HG03135 (cell line): ENCODE measurements at regions not wholly inside any gene's neighbourhood (a gene's known extent, or its start where the extent isn't known, plus 50 kb on each side); places are given as distances from the start of the nearest gene placed in this dataset.
"Not testable (repeated sequence)": the region's sequence is repeated elsewhere in the genome, so short reads cannot be mapped to it uniquely, and the experiment has no call there.

ENCODE experiments used
- ATAC-seq: cut with Tn5 transposase; IDR thresholded peaks from one replicate; pipeline ENCODE4 v1.9.1; 2021; ENCODE audit warnings: mild to moderate bottlenecking, moderate library complexity; ENCODE audit not compliant: unreplicated experiment

DNA sequence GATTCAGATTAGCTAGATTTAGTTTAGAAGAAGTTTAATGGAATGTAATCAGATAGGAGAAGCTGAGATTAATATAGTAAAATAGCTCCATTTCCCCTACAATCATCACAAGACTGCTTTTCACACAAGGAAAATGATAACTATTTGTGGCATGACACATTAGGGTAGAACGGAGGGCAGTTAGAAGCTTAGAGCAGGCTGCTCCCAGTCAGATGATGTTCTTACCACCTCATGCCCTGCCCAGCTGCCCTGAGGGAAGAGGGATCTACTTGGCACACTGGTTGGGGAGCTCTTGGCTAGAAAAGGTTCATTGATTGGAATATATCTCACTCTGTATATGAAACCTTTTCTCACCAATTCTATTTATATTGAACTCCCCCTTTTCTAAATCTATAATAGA is 180.7 kb upstream of the IL15 start:
- ATAC-seq = no peak

DNA sequence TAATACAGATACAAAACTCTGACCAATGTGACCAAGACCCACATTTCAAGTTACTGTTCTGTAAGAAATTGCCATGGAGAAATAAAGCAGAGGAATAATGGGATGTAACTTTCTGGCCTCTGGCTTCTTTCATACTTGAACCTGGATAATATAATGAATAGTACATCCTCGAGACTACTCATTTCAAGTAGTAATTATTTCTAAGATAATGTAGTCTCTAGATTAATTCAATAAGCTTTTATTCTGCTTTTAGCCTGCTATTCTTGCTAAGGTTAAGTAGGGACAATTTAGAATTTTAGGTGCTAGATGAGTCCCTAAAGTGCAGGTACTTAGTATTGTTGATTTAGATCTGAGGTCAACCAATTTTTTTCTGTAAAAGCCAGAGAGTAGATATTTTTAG is 178.7 kb upstream of the IL15 start:
- ATAC-seq = no peak

DNA sequence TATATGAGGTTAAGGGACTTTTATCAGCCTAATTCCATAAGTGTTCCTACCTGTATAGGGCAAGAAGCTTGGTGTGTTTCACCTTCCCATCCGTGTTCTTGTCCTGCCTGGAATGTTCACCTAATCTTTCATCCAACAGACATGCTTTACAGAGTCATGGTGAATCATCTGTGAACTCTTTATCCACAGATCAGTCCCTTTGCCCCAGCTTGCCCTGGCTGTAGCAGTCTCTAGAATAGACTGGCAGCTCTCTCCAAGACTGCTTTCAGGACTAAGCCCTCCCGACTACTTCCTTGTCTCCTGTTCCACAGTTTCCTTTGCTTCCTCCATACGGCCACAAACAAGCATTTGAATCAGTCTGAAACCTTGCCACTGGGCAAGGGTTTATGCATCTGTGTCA is 177.9 kb upstream of the IL15 start:
- no peak for ATAC-seq

DNA sequence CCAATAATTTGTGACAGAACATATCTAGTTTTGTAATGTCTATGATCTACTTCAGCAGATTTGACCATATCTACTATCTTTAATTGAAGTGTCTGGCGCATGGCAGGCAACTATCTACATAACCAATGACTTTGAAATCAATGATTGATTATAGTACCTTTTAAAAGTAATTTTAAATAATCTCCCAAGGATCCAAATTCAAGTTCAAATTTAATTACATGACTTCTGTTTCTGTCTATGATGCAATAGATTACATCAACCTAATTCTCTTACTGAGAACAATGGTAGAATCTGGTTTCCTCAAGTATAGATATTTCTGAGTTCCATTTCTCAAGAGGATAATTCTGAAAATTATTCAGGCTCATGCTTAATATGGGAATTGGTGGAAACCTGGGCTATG is 177.4 kb upstream of the IL15 start:
- ATAC-seq = no peak

DNA sequence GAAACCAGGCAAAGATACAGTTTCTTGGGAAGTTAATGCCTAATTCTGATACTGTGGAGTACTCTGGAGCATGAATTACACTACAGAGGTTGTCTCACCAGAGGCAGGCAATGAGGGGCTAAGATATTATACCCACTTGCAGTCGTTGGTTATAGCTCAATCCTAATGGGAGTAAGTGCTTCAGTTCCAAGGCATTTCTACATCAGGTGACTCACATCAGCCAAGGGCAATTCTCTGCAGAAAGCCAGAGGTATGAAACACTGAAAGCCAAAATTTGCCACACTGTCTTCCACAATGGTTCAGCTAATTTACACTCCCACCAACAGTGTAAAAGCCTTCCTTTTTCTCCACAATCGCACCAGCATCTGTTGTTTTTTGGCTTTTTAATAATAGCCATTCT is 174.0 kb upstream of the IL15 start:
- ATAC-seq = no peak

DNA sequence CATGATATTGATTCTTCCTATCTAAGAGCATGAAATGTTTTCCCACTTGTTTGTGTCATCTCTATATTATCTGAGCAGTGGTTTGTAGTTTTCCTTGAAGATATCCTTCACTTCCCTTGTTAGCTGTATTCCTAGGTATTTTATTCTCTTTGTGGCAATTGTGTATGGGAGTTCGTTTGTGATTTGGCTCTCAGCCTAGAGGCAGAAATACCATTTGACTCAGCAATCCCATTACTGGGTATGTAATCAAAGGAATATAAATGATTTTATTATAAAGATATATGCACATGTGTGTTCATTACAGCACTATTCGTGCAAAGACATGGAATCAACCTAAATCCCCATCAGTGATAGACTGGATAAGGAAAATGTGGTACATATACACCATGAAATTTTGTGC is 172.7 kb upstream of the IL15 start:
- no peak for ATAC-seq

DNA sequence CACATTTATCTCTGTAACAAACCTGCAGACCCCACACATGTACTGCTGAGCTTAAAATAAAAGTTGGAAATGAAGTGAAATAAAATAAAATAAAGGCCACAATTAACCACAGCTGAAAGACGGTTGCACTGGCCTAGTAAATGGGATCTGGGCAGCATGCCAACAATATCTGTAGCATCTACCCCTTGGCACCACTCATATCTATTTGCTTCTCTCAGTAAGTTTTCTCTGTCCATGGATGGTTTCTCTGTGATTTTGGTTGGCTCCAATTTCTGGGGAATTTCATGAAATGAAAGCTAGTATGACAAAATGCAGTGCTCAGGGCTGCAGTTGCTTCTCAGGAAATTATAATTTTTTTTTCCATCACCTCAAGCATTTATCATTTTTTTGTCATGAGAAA is 172.0 kb upstream of the IL15 start:
- ATAC-seq = no peak

DNA sequence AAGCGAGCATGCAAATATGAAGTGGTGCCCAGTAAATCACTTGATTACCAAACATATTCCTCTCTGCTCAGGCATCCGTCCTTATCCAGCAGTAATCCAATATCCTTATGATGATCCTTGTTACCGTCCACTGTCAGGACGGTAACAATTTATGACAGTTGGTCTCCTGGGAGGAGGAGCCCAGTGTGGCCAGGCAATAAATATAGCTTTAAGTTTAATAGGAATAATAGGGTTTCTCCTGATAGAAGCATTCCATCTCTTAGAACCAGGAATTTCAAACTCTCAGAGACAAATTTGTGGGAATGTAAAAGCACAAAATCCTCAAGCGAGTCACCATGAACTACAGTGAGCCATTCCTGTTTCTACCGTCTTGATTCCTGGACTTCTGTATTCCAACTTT is 171.2 kb upstream of the IL15 start:
- ATAC-seq = no peak

DNA sequence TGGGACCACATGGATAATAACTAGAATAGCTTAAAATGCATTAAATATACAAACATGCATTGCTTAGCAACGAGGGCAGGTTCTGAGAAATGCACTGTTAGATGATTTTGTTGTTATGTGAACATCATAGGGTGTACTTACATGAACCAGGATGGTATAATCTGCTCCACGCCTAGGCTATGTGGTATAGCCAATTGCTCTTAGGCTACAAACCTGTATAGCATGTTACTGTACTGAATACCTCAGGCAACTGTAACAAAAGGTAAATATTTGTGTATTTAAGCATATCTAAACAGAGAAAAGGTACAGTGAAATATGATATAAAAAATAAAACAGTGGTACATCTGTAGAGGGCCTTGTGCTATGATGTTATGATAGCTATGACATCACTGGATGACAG is 169.2 kb upstream of the IL15 start:
- no peak for ATAC-seq

DNA sequence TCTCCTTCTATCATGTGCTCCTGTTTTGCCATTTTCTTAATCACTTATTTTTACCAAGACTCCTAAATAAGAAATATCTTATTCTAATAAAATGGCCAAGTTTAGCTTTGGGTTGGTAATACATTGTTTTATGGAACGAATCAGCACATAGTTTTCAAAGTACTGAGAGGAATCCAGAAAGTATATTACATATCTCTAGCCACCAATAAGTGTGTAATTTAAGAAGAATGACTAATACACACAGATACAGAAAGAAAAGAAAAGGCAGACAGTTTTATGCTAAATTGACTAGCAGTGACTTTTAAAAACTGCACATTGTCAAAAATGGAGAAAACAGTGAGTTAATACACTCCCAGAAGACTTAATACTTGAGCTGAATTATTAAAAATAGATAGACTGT is 167.0 kb upstream of the IL15 start:
- no peak for ATAC-seq

DNA sequence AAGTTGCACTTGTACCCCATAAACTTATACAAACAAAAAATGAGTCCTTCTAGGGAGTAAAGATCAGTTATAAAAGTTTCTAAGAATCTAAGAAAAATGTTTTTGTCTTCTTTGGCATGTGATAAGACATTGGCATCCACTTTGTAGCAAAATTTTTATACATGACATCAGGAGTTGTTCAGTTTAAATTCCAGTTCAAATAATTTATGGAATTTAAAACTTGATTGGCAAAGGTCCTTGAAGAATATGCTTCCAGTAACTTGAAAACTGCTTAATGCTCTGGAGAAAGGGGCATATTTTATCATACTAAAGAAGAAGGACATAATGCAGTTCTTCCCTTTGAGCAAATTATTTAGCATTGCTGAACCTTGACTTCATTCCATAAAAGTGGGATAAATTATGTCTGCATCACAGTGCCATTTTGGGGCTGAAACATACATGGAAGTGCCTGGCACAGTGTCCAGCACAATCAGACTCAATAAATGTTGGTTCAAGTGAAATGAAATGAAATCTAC is 163.3 kb upstream of the IL15 start:
- no peak for ATAC-seq

DNA sequence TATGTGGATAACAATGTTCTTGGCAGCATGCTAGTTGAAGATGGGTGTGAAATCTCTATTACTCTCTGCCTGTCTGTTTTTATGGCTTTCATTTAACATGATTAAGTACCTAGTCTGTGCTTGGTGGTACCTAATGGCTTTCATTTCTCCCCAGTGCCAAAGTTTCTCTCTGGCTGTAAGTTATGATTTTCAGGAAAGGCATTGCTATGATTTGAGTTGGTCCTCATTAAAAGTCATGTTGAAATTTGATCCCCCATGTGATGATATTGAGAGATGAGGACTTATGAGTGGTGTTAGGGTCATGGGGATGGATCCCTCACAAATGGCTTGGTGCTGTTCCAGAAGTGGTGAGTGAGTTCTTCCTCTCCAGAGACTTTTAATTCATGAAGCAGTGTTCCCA is 162.4 kb upstream of the IL15 start:
- ATAC-seq = no peak

DNA sequence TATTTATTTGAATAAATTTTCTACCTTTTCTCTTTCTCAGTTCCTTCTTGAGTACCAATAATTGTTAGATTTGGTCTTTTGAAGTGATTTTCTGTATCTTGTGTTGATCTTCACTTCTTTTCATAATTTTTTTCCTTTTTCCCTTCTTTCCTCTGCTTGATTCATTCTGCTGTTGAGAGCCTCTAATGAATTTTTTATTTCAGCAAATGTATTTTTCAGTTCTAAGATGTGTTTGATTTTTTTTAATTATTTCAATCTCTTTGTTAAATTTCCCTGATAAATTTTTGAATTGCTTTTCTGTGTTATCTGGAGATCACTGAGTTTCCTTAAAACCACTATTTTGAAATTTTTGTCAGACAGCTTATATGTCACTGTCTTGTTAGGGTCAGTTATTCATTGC is 155.4 kb upstream of the IL15 start:
- no peak for ATAC-seq

DNA sequence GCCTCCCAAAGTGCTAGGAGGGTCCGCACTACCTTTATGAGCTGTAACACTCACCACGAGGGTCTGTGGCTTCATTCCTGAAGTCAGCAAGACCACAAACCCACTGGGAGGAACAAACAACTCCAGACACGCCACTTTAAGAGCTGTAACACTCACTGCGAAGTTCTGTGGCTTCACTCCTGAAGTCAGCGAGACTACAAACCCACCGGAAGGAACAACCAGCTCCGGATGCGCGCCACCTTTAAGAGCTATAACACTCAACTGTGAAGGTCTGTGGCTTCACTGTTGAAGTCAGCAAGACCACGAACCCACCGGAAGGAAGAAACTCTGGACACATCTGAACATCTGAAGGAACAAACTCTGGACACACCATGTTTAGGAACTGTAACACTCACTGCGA is 152.1 kb upstream of the IL15 start:
- not testable (repeated sequence) for ATAC-seq

DNA sequence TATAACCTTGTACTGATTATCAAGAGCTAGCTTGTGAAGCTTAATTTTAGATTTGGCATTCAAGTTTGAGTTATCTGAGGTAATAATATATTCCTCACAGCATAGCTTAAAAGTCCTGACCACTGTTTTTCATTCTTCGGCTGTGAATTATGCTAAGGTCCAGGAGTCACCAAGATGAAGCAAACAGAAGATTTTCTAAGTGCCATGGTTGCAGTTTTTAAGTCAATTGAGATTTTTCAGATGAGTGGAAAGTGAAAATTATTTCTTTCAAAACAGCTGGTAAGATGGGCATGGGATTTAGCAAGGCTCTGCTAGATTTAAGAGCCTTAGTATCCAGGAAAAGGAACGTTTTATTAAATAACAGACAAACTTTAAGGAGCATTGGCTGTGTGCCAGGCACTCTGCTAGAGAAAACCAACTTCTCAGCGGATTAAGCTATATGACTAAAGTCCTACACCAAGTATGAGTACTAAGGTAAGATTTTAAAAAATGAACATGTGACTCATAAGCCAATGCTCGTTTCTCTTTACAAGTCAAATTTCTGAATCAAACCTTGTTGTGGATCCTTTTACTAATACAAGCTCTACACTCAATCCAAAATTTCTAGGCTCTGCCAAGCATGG is 149.9 kb upstream of the IL15 start:
- ATAC-seq = no peak

DNA sequence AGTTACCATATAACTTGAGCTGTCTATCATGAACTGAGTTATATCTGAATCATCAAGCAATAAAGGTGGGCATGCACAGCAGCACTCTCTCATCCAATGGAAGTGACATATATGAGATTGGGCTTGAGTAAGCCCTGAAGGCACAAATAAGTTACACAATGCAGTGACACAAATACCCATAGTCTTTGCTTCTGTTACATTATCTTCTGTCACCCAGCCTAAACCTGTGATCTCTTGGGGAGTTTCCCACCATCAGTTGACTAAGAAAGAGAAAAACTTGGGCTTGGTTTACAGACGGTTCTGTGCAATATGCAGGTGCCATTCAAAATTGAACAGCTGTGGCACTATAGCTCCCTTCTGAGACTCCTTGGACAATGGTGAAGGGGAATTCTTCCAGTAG is 138.8 kb upstream of the IL15 start:
- ATAC-seq = peak; percentile 87

DNA sequence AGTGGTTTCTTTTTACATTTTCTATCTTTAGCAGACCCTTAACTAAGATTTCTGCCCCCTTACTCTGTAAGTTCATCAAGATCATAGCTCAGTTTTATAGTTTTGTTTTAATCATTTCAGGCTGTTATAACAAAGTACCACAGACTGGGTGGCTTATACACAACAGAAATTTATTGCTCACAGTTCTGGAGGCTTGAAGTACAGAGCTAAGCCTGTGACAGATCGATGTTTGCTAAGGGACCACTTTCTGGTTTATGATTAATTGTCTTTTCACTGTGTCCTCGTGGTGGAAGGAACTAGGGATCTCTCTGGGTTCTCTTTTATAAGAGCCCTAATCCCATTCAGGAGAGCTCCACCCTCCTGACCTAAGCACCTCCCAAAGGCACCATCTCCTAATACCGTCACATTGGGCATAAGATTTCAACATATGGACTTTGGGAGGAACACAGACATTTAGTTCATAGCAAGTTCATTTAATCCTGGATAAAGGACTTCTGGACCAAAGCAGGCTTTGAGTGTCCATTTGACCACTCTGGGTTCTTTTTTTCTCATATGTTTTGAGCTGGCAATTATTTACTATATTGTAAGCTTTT is 137.0 kb upstream of the IL15 start:
- no peak for ATAC-seq

DNA sequence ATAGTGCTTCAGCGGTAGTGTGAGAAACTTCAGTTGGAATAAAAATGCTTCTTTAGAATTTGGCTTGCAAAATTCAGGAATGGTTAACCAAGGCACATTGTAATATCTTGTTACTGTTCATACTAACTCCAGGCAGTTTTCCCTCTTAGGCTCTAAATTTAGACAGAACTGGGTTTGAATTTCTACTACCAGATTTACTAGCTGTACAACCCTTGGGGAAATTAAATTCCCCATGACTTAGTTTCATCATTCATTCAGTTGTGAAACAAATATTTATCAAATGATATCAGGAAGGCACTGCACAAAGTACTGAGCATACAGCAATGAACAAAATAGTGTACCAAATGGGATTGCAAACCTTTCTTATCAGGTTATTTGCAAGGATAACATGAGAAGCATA is 135.0 kb upstream of the IL15 start:
- ATAC-seq = no peak

DNA sequence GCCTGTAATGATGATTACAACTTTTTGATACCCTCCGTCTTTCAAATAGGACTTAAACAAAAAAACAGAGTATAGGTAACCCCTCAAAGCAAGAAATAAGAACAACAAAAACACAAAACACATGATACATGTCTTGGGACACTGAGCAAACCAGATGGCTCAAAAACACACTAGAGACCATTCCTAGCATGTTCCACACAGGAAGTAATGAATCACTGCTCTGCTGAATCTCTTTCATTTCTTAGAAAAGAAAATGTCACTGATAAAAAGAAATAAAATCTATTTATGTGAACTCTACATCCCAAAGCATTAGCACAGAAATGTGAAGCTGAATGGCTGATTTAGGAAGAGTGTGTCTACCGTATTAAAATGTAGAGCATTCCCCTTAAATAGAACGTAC is 134.5 kb upstream of the IL15 start:
- ATAC-seq = no peak

DNA sequence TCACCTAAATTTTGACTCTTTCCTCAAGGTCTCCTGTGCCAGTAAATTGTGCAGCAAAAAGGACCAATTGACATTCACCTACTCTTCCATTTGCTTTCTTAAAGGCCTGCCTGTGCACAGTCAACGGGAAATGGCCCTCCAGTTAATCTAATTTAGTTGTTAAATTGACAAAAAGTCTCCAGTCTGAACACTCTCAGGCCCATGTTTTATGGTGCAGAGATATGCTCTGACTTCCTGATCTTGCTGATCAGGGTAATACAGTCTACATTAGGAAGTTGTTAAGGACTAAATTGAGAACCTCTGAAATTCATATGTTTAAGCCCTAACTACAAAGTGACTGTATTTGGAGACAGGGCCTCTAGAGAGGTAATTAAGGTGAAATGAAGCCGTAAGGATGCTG is 133.6 kb upstream of the IL15 start:
- ATAC-seq = no peak

DNA sequence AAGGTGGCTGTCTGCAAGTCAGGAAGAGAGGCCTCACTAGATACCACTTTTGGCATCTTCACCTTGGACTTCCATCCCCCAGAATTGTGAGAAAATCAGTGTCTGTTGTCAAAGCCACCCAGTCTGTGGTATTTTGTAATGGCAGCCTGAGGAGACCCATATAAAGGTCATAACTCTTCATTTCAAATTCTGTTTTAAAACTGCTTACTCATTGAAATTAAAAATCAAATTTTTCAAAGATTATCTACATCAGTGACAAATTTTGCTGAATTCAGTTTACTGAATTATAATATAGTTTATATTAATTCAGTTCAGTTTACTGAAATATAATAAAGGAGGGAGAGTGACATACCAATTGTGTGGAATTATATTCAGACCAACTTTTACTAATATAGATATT is 133.1 kb upstream of the IL15 start:
- ATAC-seq = no peak

DNA sequence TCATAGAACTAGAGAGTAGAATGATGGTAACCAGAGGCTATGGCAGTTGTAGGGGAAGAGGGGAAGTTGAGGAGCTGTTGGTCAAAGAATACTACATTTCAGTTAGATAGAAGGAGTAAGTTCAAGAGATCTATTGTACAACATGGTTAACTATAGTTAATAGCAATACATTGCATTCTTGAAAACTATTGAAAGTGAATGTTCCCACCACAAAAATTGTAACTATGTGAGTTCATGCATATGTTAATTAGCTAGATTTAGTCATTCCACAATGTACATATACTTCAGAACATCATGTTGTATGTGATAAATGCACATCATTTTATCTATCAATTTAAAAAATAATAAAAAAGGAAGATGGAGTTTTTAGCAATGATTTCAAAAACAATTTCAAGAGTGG is 125.3 kb upstream of the IL15 start:
- ATAC-seq = no peak

DNA sequence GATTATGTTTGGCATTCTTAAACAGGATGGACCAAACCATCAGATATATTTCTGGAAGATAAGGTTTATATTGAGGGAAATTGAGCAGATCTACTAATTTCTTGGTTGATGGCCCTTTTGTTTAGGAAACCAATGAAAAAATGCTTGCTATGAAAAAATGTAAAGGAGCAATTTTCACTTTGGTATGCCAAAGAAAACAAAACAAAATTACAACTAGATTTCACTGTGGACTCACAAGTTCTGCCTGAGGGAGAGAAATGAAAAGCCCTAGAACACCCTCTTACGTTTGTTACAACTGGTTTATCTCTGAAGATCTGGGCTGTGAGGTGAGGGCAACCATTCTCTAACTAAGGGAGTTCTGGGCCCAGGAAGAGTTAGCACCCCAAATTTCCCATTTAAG is 122.5 kb upstream of the IL15 start:
- ATAC-seq = no peak
